ENCODE measurements at regions not wholly inside any gene's neighbourhood (a gene's known extent, or its start where the extent isn't known, plus 50 kb on each side); places are given as distances from the start of the nearest gene placed in this dataset.

GRCh38 chr6:145214570-145214969, 520.8 kb downstream of the EPM2A start:
- no peak for FAIRE-seq
- intact Hi-C loops (cut with micrococcal nuclease; ENCODE audit: unreplicated experiment) (loop anchor here (1.0 to 5.0 kb wide), 5 partner anchors 103 to 1107 kb away; no protein-coding TSS in a partner anchor), in situ Hi-C loops (cut with HindIII; ENCODE audit: extremely low pct_ligation_motif_present, low pct_unique_long_range_greater_than_20kb) (loop anchor here (10.0 to 25.0 kb wide), 2 partner anchors 630 to 1102 kb away; no protein-coding TSS in a partner anchor)
- Histone ChIP-seq H3K9me3 (ENCODE audit: low read length) (no peaks in the 10 kb centered on the region), H4K20me1 (ENCODE audit: insufficient read depth, low read length) (no peaks in the 10 kb centered on the region), H3K4me2 (ENCODE audit: low read depth, low read length) (peak overlapping the region; percentile 23; the same call in 1 of the 2 replicates), H3K27ac (ENCODE audit: extremely low read length, insufficient read depth, low read length) (no peak overlapping the region), H3K9ac (ENCODE audit: insufficient read depth, low read depth, low read length) (no peak overlapping the region), H2AFZ (ENCODE audit: low read length) (no peak overlapping the region), H3K79me2 (ENCODE audit: insufficient read depth, low read length) (no peaks in the 10 kb centered on the region), H3K4me3 (replicated peaks in 1 of 3; ENCODE audit: insufficient read depth in 1 of 3, low read depth in 2 of 3, low read length in 3 of 3) (no peak overlapping the region), H3K36me3 (replicated peaks in 1 of 2; ENCODE audit: control insufficient read depth in 1 of 2, insufficient read depth in 2 of 2, low read length in 2 of 2) (no peaks in the 10 kb centered on the region), H3K4me1 (ENCODE audit: insufficient read depth, low read length) (no peaks in the 10 kb centered on the region), H3K27me3 (ENCODE audit: control insufficient read depth in 1 of 2, insufficient read depth in 2 of 2, low read length in 2 of 2) (no peaks in the 10 kb centered on the region)
- BruUV-seq (replicated peaks) = no TSS peak
- POLR2A ChIA-PET = no interaction called here
- CTCF ChIA-PET (ENCODE audit: low intra/inter-chr PET ratio, low total read pairs) = no interaction called here
- peak; percentile 47 for DNase-seq (ENCODE audit: low spot score)
- TF ChIP-seq ZNF816 (CRISPR knock-in tag; IDR thresholded peaks at IDR 0.05; ENCODE audit: borderline replicate concordance) (no peak), ZNF362 (CRISPR knock-in tag; IDR thresholded peaks at IDR 0.05; ENCODE audit: borderline replicate concordance) (peak; percentile 59; the same call in 1 of the 2 replicates), ARID3A (IDR thresholded peaks at IDR 0.05; ENCODE audit: low read depth, low read length) (peak; percentile 73; the same call in 1 of the 2 replicates), STAG1 (CRISPR knock-in tag; IDR thresholded peaks at IDR 0.05) (peak; percentile 64), SMC3 (IDR thresholded peaks at IDR 0.05; ENCODE audit: low read length) (peak; percentile 60; the same call in 1 of the 2 replicates), CTCF (CRISPR knock-in tag; IDR thresholded peaks at IDR 0.05) (peak; percentile 46), ZHX1 (CRISPR knock-in tag; IDR thresholded peaks at IDR 0.05; ENCODE audit: low read depth) (no peak)
- ATAC-seq = no peak
- 2% methylated on average over 2 of the region's 2 CpGs for WGBS (ENCODE audit: low lambda C conversion rate)

Data from HepG2 (cell line).